Neural cell (in vitro differentiated cells): ENCODE measurements at regions not wholly inside any gene's neighbourhood (a gene's known extent, or its start where the extent isn't known, plus 50 kb on each side); places are given as distances from the start of the nearest gene placed in this dataset.
A peak's percentile ranks its signal among the peaks of the same experiment; 100 is the strongest.

Experiments used
- H2AFZ ChIP-seq: fragments of 200-600, 300-800 bp; sonication (generic), shearing (Covaris generic); 2 replicates; pipeline ENCODE4 v1.6.0; 2014; ENCODE audit warnings: low read depth, mild to moderate bottlenecking, antibody characterized with exemption, low read length, moderate library complexity
- H3F3A ChIP-seq: fragments of 200-600 bp; shearing (Covaris generic); 2 replicates; pipeline ENCODE4 v1.6.1; 2016; ENCODE audit warnings: mild to moderate bottlenecking, moderate library complexity, mixed read lengths, antibody characterized with exemption, low read length; ENCODE audit not compliant: insufficient read depth, poor library complexity, severe bottlenecking
- H3K27ac ChIP-seq: fragments of 200-600, 300-800 bp; sonication (generic), shearing (Covaris generic); 2 replicates; pipeline ENCODE4 v1.5.1; 2014; ENCODE audit warnings: mild to moderate bottlenecking, low read length, moderate library complexity
- H3K27me3 ChIP-seq: fragments of 300-800, 200-600 bp; sonication (generic), shearing (Covaris generic); 2 replicates; pipeline ENCODE4 v1.6.0; 2014; ENCODE audit warnings: mild to moderate bottlenecking, low read depth, low read length, moderate library complexity; ENCODE audit not compliant: insufficient read depth
- H3K36me3 ChIP-seq: fragments of 300-800, 200-600 bp; sonication (generic), shearing (Covaris generic); 2 replicates; pipeline ENCODE4 v1.5.1; 2014; ENCODE audit warnings: mild to moderate bottlenecking, antibody characterized with exemption, low read length, moderate library complexity; ENCODE audit not compliant: insufficient read depth
- H3K4me2 ChIP-seq: fragments of 300-800, 200-600 bp; sonication (generic), shearing (Covaris generic); 2 replicates; pipeline ENCODE4 v1.6.0; 2014; ENCODE audit warnings: mild to moderate bottlenecking, low read length
- H3K4me3 ChIP-seq: fragments of 300-800, 200-600 bp; sonication (generic), shearing (Covaris generic); 2 replicates; pipeline ENCODE4 v1.5.1; 2014; ENCODE audit warnings: mild to moderate bottlenecking, low read length, moderate library complexity
- H3K79me2 ChIP-seq: fragments of 200-600 bp; shearing (Covaris generic); replicated peaks from 2 replicates; pipeline ENCODE4 v1.6.0; 2014; ENCODE audit warnings: mild to moderate bottlenecking, low read length, moderate library complexity; ENCODE audit not compliant: insufficient read depth
- H3K9ac ChIP-seq: fragments of 300-800, 200-600 bp; sonication (generic), shearing (Covaris generic); 2 replicates; pipeline ENCODE4 v1.6.1; 2016; ENCODE audit warnings: mild to moderate bottlenecking, low read length, mixed read lengths
- H3K9me2 ChIP-seq: fragments of 200-600 bp; shearing (Covaris generic); 2 replicates; pipeline ENCODE4 v1.6.1; 2016; ENCODE audit warnings: mild to moderate bottlenecking, low read length, mixed read lengths; ENCODE audit not compliant: insufficient read depth
- H3K9me3 ChIP-seq: fragments of 200-600, 300-800 bp; sonication (generic), shearing (Covaris generic); 2 replicates; pipeline ENCODE4 v1.6.1; 2016; ENCODE audit warnings: mild to moderate bottlenecking, mixed run types, low read length, moderate library complexity, mixed read lengths
- H4K20me1 ChIP-seq: fragments of 200-600 bp; shearing (Covaris generic); 2 replicates; pipeline ENCODE4 v1.6.1; 2016; ENCODE audit warnings: mild to moderate bottlenecking, mixed run types; ENCODE audit not compliant: insufficient read depth
- EP300 ChIP-seq: fragments of 450-650 bp; conservative IDR thresholded peaks from 2 replicates; pipeline ENCODE4 v1.6.1; 2014; ENCODE audit warnings: antibody characterized with exemption, mild to moderate bottlenecking, moderate library complexity; ENCODE audit not compliant: poor library complexity, severe bottlenecking
- EZH2 ChIP-seq: fragments of 200-600, 300-800 bp; shearing (Covaris generic), sonication (generic); IDR thresholded peaks from 2 replicates; pipeline ENCODE4 v1.6.1; 2014; ENCODE audit warnings: antibody characterized with exemption, low read length, borderline replicate concordance, mild to moderate bottlenecking; ENCODE audit not compliant: insufficient read depth, poor library complexity, severe bottlenecking
- MXI1 ChIP-seq: fragments of 450-650 bp; conservative IDR thresholded peaks from 2 replicates; pipeline ENCODE4 v1.6.1; 2014; ENCODE audit warnings: antibody characterized with exemption, mild to moderate bottlenecking; ENCODE audit not compliant: poor library complexity, severe bottlenecking
- POLR2AphosphoS5 ChIP-seq: IDR thresholded peaks from 2 replicates; pipeline ENCODE4 v1.6.1; 2012
- RAD21 ChIP-seq: fragments of 450-650 bp; conservative IDR thresholded peaks from 2 replicates; pipeline ENCODE4 v1.6.1; 2014; ENCODE audit warnings: antibody characterized with exemption, mild to moderate bottlenecking, moderate library complexity
- SMC3 ChIP-seq: fragments of 450-650 bp; conservative IDR thresholded peaks from 2 replicates; pipeline ENCODE4 v1.6.1; 2014; ENCODE audit warnings: antibody characterized with exemption, mild to moderate bottlenecking, moderate library complexity; ENCODE audit not compliant: poor library complexity
- TAF1 ChIP-seq: IDR thresholded peaks from 2 replicates; pipeline ENCODE4 v1.6.1; 2012; ENCODE audit warnings: low read depth
- TF ChIP-seq, protein P1 (sequence below): fragments of 450-650 bp; IDR thresholded peaks from 2 replicates; pipeline ENCODE4 v1.5.1; 2014; ENCODE audit warnings: antibody characterized with exemption, mild to moderate bottlenecking, moderate library complexity; ENCODE audit not compliant: poor library complexity, severe bottlenecking
- TF ChIP-seq, protein P2 (sequence below): IDR thresholded peaks from 2 replicates; pipeline ENCODE4 v1.6.1; 2012; ENCODE audit warnings: borderline replicate concordance

DNA sequence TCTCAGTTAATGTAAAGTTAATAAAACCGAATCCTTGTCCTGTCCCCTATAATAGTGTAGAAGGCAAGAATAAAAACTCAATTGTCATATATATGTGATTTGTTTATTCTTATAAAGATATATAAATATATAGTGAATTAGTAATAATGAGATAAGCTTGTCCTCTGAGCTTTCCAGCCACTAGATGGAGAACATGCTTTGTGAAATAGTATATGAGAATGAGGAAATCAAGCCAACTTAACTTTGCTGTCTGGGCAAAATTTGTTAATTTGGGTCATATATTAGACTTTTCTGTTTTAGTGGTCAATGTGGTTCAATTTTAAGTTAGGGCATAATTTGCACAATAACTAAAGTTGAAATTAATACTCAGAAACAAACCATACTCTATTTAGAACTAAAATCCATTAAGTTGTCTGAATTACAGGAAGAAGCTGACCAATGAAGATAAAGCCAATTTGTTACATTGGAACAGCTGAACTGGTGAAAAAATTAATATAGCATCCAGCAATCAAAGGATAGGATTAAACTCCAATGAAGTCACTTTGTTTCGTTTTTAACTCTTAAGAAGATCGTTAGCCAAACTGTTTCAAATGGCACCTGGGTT is 595.0 kb downstream of the ARL4A start:
- no peaks in the 10 kb centered on the region for H3F3A ChIP-seq
- H3K27ac ChIP-seq, result no peak overlapping the region
- H3K9me3 ChIP-seq, result no peaks in the 10 kb centered on the region
- no peaks in the 10 kb centered on the region for H3K79me2 ChIP-seq
- no peak overlapping the region for H3K4me2 ChIP-seq
- H2AFZ ChIP-seq, result no peak overlapping the region
- H3K27me3 ChIP-seq, result no peaks in the 10 kb centered on the region
- H3K9ac ChIP-seq, result no peak overlapping the region
- no peaks in the 10 kb centered on the region for H3K9me2 ChIP-seq
- no peak overlapping the region for H3K4me3 ChIP-seq
- TF ChIP-seq, protein P1, sequence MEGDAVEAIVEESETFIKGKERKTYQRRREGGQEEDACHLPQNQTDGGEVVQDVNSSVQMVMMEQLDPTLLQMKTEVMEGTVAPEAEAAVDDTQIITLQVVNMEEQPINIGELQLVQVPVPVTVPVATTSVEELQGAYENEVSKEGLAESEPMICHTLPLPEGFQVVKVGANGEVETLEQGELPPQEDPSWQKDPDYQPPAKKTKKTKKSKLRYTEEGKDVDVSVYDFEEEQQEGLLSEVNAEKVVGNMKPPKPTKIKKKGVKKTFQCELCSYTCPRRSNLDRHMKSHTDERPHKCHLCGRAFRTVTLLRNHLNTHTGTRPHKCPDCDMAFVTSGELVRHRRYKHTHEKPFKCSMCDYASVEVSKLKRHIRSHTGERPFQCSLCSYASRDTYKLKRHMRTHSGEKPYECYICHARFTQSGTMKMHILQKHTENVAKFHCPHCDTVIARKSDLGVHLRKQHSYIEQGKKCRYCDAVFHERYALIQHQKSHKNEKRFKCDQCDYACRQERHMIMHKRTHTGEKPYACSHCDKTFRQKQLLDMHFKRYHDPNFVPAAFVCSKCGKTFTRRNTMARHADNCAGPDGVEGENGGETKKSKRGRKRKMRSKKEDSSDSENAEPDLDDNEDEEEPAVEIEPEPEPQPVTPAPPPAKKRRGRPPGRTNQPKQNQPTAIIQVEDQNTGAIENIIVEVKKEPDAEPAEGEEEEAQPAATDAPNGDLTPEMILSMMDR, result peak; percentile 71
- TF ChIP-seq TAF1, result no peak
- TF ChIP-seq, protein P2, sequence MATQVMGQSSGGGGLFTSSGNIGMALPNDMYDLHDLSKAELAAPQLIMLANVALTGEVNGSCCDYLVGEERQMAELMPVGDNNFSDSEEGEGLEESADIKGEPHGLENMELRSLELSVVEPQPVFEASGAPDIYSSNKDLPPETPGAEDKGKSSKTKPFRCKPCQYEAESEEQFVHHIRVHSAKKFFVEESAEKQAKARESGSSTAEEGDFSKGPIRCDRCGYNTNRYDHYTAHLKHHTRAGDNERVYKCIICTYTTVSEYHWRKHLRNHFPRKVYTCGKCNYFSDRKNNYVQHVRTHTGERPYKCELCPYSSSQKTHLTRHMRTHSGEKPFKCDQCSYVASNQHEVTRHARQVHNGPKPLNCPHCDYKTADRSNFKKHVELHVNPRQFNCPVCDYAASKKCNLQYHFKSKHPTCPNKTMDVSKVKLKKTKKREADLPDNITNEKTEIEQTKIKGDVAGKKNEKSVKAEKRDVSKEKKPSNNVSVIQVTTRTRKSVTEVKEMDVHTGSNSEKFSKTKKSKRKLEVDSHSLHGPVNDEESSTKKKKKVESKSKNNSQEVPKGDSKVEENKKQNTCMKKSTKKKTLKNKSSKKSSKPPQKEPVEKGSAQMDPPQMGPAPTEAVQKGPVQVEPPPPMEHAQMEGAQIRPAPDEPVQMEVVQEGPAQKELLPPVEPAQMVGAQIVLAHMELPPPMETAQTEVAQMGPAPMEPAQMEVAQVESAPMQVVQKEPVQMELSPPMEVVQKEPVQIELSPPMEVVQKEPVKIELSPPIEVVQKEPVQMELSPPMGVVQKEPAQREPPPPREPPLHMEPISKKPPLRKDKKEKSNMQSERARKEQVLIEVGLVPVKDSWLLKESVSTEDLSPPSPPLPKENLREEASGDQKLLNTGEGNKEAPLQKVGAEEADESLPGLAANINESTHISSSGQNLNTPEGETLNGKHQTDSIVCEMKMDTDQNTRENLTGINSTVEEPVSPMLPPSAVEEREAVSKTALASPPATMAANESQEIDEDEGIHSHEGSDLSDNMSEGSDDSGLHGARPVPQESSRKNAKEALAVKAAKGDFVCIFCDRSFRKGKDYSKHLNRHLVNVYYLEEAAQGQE, result no peak
- peak; percentile 80 for TF ChIP-seq SMC3
- no peak for TF ChIP-seq POLR2AphosphoS5
- TF ChIP-seq MXI1, result no peak
- TF ChIP-seq EZH2, result no peak
- peak; percentile 76 for TF ChIP-seq RAD21
- TF ChIP-seq EP300, result no peak
- H4K20me1 ChIP-seq, result no peaks in the 10 kb centered on the region
- H3K36me3 ChIP-seq, result no peaks in the 10 kb centered on the region

DNA sequence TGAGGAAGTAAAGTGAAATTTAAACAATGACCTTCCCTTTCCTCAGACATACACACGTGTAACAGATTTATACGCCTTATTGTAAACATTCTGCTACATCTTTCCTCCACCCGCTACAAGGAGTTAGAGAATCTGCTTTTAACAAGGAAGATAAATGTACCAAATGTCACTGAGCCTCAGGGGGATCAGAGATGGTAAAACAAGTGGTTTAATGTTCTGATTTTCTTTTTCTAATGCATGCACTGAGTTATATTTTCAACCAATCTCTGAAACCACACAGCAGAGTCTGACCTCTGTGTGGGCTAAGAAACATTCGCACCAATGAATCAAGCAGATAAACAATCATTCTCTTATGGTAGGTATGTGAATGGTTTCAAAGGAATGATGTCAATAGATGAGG is 599.5 kb downstream of the ARL4A start:
- Histone ChIP-seq H3K79me2 (no peaks in the 10 kb centered on the region), H3F3A (no peaks in the 10 kb centered on the region), H3K9ac (no peak overlapping the region), H3K4me3 (no peak overlapping the region), H3K9me3 (no peaks in the 10 kb centered on the region), H2AFZ (no peak overlapping the region), H3K27me3 (no peaks in the 10 kb centered on the region), H3K4me2 (no peak overlapping the region), H3K27ac (no peak overlapping the region), H3K9me2 (no peaks in the 10 kb centered on the region), H4K20me1 (no peaks in the 10 kb centered on the region), H3K36me3 (no peaks in the 10 kb centered on the region)
- TF ChIP-seq, protein P2, result no peak
- no peak for TF ChIP-seq RAD21
- TF ChIP-seq TAF1, result no peak
- no peak for TF ChIP-seq SMC3
- no peak for TF ChIP-seq POLR2AphosphoS5
- no peak for TF ChIP-seq EZH2
- no peak for TF ChIP-seq MXI1
- no peak for TF ChIP-seq EP300
- TF ChIP-seq, protein P1, result no peak
